HEK293 (cell line): ENCODE measurements at regions not wholly inside any gene's neighbourhood (a gene's known extent, or its start where the extent isn't known, plus 50 kb on each side); places are given as distances from the start of the nearest gene placed in this dataset.

Source experiments
- CTCF ChIA-PET: fragments of 350-600 bp; formaldehyde crosslinking; extraction: SDS; loops from one replicate; lab custom pipeline; 2021; ENCODE audit warnings: antibody characterized with exemption; lab: Yijun Ruan, JAX
- POLR2A ChIA-PET: fragments of 300-600 bp; formaldehyde crosslinking; extraction: SDS; loops from one replicate; lab custom pipeline; 2020; ENCODE audit warnings: antibody characterized with exemption, inconsistent platforms; lab: Yijun Ruan, JAX
- H3K27ac ChIP-seq: fragments of 200-500 bp; sonication (Bioruptor generic); 2 replicates; pipeline ENCODE4 v1.5.1; 2014; ENCODE audit warnings: low read depth, low read length, control low read depth, inconsistent platforms; ENCODE audit errors: extremely low read depth
- H3K36me3 ChIP-seq, 2 experiments: fragments of 200-500 bp in 1 of 2; sonication (Bioruptor generic) in 1 of 2; 1 replicate in 1 of 2; 2 replicates in 1 of 2; pipeline ENCODE4 v1.5.1; 2014 to 2017; ENCODE audit warnings: inconsistent platforms in 2 of 2, low read length in 2 of 2; ENCODE audit not compliant: control insufficient read depth in 2 of 2, insufficient read depth in 1 of 2
- H3K4me1 ChIP-seq: fragments of 200-500 bp; sonication (Bioruptor generic); 2 replicates; pipeline ENCODE4 v1.5.1; 2014; ENCODE audit warnings: mild to moderate bottlenecking, low read length, inconsistent platforms; ENCODE audit not compliant: control insufficient read depth, insufficient read depth
- H3K4me3 ChIP-seq: 2 replicates; pipeline ENCODE4 v1.5.1; 2011; ENCODE audit warnings: low read depth, mild to moderate bottlenecking, control low read depth, low read length, moderate library complexity
- H3K9me3 ChIP-seq: fragments of 200-500 bp; sonication (Bioruptor generic); 2 replicates; pipeline ENCODE4 v1.5.1; 2014; ENCODE audit warnings: low read depth, low read length, inconsistent platforms; ENCODE audit not compliant: control insufficient read depth, insufficient read depth
- BCL6B ChIP-seq: fragments of 450-650 bp; formaldehyde crosslinking; IDR thresholded peaks from 2 replicates; pipeline ENCODE4 v1.5.1; 2017; ENCODE audit warnings: missing biosample characterization, missing genetic modification characterization
- MYNN ChIP-seq: fragments of 450-650 bp; formaldehyde crosslinking; IDR thresholded peaks from 2 replicates; pipeline ENCODE4 v1.5.1; 2016; ENCODE audit warnings: missing biosample characterization, missing genetic modification characterization, borderline replicate concordance
- OVOL3 ChIP-seq: fragments of 450-650 bp; formaldehyde crosslinking; IDR thresholded peaks from 2 replicates; pipeline ENCODE4 v1.5.1; 2016; ENCODE audit warnings: missing biosample characterization, missing genetic modification characterization
- SCRT2 ChIP-seq: fragments of 450-650 bp; formaldehyde crosslinking; IDR thresholded peaks from 2 replicates; pipeline ENCODE4 v1.5.1; 2016; ENCODE audit warnings: missing biosample characterization, missing genetic modification characterization
- ZBTB1 ChIP-seq: fragments of 450-650 bp; formaldehyde crosslinking; IDR thresholded peaks from 2 replicates; pipeline ENCODE4 v1.5.1; 2016; ENCODE audit warnings: missing biosample characterization, missing genetic modification characterization
- ZBTB17 ChIP-seq: fragments of 450-650 bp; formaldehyde crosslinking; IDR thresholded peaks from 2 replicates; pipeline ENCODE4 v1.5.1; 2016; ENCODE audit warnings: missing biosample characterization, missing genetic modification characterization
- ZFP41 ChIP-seq: fragments of 450-650 bp; formaldehyde crosslinking; IDR thresholded peaks from 2 replicates; pipeline ENCODE4 v1.5.1; 2016; ENCODE audit warnings: missing biosample characterization, missing genetic modification characterization, borderline replicate concordance
- ZNF157 ChIP-seq: fragments of 450-650 bp; formaldehyde crosslinking; IDR thresholded peaks from 2 replicates; pipeline ENCODE4 v1.5.1; 2016; ENCODE audit warnings: missing biosample characterization, missing genetic modification characterization
- ZNF354C ChIP-seq: fragments of 450-650 bp; formaldehyde crosslinking; IDR thresholded peaks from 2 replicates; pipeline ENCODE4 v1.5.1; 2016; ENCODE audit warnings: missing biosample characterization, missing genetic modification characterization, low read depth, borderline replicate concordance
- ZNF366 ChIP-seq: fragments of 450-650 bp; formaldehyde crosslinking; conservative IDR thresholded peaks from 2 replicates; pipeline ENCODE4 v1.5.1; 2016; ENCODE audit warnings: missing biosample characterization, missing genetic modification characterization
- ZNF473 ChIP-seq: fragments of 450-650 bp; formaldehyde crosslinking; IDR thresholded peaks from 2 replicates; pipeline ENCODE4 v1.5.1; 2017; ENCODE audit warnings: missing biosample characterization, missing genetic modification characterization
- ZNF488 ChIP-seq: fragments of 450-650 bp; formaldehyde crosslinking; IDR thresholded peaks from 2 replicates; pipeline ENCODE4 v1.5.1; 2016; ENCODE audit warnings: missing biosample characterization, missing genetic modification characterization
- ZNF501 ChIP-seq: fragments of 450-650 bp; formaldehyde crosslinking; IDR thresholded peaks from 2 replicates; pipeline ENCODE4 v1.5.1; 2016; ENCODE audit warnings: missing biosample characterization, missing genetic modification characterization
- ZNF571 ChIP-seq: fragments of 450-650 bp; formaldehyde crosslinking; IDR thresholded peaks from 2 replicates; pipeline ENCODE4 v1.5.0; 2017; ENCODE audit warnings: missing biosample characterization, missing genetic modification characterization
- ZNF701 ChIP-seq: fragments of 450-650 bp; formaldehyde crosslinking; IDR thresholded peaks from 2 replicates; pipeline ENCODE4 v1.5.1; 2016; ENCODE audit warnings: missing biosample characterization, missing genetic modification characterization
- ZNF777 ChIP-seq: fragments of 450-650 bp; formaldehyde crosslinking; IDR thresholded peaks from 2 replicates; pipeline ENCODE4 v1.5.1; 2017; ENCODE audit warnings: missing biosample characterization, missing genetic modification characterization, borderline replicate concordance
- ZNF792 ChIP-seq: fragments of 450-650 bp; formaldehyde crosslinking; IDR thresholded peaks from 2 replicates; pipeline ENCODE4 v1.5.1; 2016; ENCODE audit warnings: missing biosample characterization, missing genetic modification characterization
- ZNF843 ChIP-seq: fragments of 450-650 bp; formaldehyde crosslinking; IDR thresholded peaks from 2 replicates; pipeline ENCODE4 v1.5.1; 2016; ENCODE audit warnings: missing biosample characterization, missing genetic modification characterization
- TF ChIP-seq, protein P1 (sequence below): fragments of 450-650 bp; formaldehyde crosslinking; IDR thresholded peaks from 2 replicates; pipeline ENCODE4 v1.5.1; 2016; ENCODE audit warnings: missing biosample characterization, missing genetic modification characterization
- TF ChIP-seq, protein P2 (sequence below): fragments of 450-650 bp; formaldehyde crosslinking; IDR thresholded peaks from 2 replicates; pipeline ENCODE4 v1.5.1; 2016; ENCODE audit warnings: missing biosample characterization, missing genetic modification characterization, low read depth

DNA sequence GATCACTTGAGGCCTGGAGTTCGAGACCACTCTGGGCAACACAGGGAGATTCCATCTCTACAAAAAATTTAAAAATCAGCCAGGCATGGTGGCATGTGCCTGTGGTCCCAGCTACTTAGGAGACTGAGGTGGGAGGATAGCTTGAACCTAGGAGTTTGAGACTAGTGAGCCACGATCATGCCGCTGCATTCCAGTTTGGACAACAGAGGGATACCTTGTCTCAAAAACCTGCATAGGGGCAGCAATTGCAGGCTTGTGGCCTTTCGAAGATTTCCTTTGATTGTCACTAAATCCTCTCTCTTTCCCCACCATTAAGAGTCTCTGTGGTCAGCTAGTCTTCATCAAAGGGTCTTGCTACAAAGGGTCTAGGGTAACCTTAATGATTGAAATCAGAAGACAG lies 60.3 kb downstream of the UTRN start:
- Histone ChIP-seq H3K4me3 (no peak overlapping the region), H3K4me1 (peaks cover 7% of the 10 kb centered on the region; the same call in 1 of the 2 replicates), H3K27ac (no peak overlapping the region), H3K36me3 (no peaks in the 10 kb centered on the region), H3K9me3 (no peaks in the 10 kb centered on the region)
- POLR2A ChIA-PET: no interaction called here
- TF ChIP-seq ZNF501 (tag by site-specific recombination) (no peak), ZNF792 (tag by site-specific recombination) (no peak), ZNF488 (tag by site-specific recombination) (no peak), ZNF701 (tag by site-specific recombination) (no peak), ZNF473 (no peak), ZNF157 (tag by site-specific recombination) (no peak), OVOL3 (tag by site-specific recombination) (no peak), ZNF777 (no peak), ZFP41 (no peak), ZNF354C (tag by site-specific recombination) (no peak), ZNF843 (tag by site-specific recombination) (no peak), ZNF571 (no peak), ZBTB1 (no peak)
- TF ChIP-seq, protein P1, sequence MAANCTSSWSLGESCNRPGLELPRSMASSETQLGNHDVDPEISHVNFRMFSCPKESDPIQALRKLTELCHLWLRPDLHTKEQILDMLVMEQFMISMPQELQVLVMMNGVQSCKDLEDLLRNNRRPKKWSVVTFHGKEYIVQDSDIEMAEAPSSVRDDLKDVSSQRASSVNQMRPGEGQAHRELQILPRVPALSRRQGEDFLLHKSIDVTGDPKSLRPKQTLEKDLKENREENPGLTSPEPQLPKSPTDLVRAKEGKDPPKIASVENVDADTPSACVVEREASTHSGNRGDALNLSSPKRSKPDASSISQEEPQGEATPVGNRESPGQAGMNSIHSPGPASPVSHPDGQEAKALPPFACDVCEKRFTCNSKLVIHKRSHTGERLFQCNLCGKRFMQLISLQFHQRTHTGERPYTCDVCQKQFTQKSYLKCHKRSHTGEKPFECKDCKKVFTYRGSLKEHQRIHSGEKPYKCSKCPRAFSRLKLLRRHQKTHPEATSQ (tag by site-specific recombination): no peak
- CTCF ChIA-PET: no interaction called here

DNA sequence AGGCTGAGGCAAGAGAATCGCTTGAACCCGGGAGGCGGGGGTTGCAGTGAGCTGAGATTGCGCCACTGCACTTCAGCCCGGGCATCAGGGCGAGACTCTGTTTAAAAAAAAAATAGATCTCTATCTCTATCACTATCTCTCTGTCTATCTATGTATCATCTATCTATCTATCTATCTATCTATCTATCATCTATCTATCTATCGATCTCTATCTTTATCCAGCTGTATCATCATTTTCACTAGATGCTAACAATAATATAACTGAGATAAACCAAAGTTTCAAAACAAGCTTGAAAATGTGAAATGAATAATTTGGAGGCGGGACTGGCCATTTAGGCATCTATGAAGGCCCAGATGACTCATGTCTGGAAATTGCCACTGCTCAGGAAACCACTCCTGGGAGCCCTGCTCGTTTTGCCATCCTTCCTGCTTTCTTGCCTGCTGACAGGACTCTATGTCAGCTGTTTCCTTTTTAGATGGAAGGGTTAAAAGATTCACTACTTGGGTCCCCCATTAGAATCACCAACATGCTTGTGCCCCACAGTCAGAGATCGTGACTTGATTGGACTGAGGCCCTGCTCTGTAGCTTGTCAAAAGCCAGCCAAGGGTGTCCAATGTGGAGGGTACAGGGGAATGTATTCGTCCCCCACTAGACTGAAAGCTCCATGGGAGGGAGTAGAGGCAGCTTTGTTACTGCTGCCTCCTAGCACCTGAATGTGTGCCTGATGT lies 61.7 kb downstream of the UTRN start:
- H3K4me3 ChIP-seq: no peak overlapping the region
- H3K9me3 ChIP-seq: no peaks in the 10 kb centered on the region
- no peak for TF ChIP-seq BCL6B
- 0 out of 2 replicates have a peak, but pooled peaks have one; percentile 21 for TF ChIP-seq ZNF366 (tag by site-specific recombination)
- 0 out of 2 replicates have a peak, but pooled peaks have one; percentile 14 for TF ChIP-seq ZBTB17 (tag by site-specific recombination)
- H3K36me3 ChIP-seq: no peaks in the 10 kb centered on the region
- ChIA-PET POLR2A (no interaction called here), CTCF (interaction anchor here (0.7 kb wide), 2 partner anchors 18 to 847 kb away, joined by 3 read pairs; no protein-coding TSS in a partner anchor)
- peaks cover 7% of the 10 kb centered on the region for H3K4me1 ChIP-seq
- no peak overlapping the region for H3K27ac ChIP-seq

GRCh38 chr6:144347448-144347759 lies 62.3 kb downstream of the UTRN start:
- Histone ChIP-seq H3K4me3 (no peak overlapping the region), H3K27ac (no peak overlapping the region), H3K4me1 (peaks cover 7% of the 10 kb centered on the region), H3K36me3 (no peaks in the 10 kb centered on the region), H3K9me3 (no peaks in the 10 kb centered on the region)
- ChIA-PET CTCF (interaction anchor here (0.7 kb wide), 1 partner anchor 52 kb away, joined by 3 read pairs; no protein-coding TSS in a partner anchor), POLR2A (no interaction called here)
- TF ChIP-seq SCRT2 (tag by site-specific recombination) (peak; percentile 29; the same call in 1 of the 2 replicates), MYNN (tag by site-specific recombination) (no peak)
- TF ChIP-seq, protein P2, sequence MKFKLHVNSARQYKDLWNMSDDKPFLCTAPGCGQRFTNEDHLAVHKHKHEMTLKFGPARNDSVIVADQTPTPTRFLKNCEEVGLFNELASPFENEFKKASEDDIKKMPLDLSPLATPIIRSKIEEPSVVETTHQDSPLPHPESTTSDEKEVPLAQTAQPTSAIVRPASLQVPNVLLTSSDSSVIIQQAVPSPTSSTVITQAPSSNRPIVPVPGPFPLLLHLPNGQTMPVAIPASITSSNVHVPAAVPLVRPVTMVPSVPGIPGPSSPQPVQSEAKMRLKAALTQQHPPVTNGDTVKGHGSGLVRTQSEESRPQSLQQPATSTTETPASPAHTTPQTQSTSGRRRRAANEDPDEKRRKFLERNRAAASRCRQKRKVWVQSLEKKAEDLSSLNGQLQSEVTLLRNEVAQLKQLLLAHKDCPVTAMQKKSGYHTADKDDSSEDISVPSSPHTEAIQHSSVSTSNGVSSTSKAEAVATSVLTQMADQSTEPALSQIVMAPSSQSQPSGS (tag by site-specific recombination): no peak
